ENCODE measurements at regions not wholly inside any gene's neighbourhood (a gene's known extent, or its start where the extent isn't known, plus 50 kb on each side); places are given as distances from the start of the nearest gene placed in this dataset.
"Not testable (repeated sequence)": the region's sequence is repeated elsewhere in the genome, so short reads cannot be mapped to it uniquely, and the experiment has no call there.

GRCh38 chr14:71400871-71401321 lies 493.6 kb downstream of the PCNX1 start:
- Histone ChIP-seq H3K27ac (no peak overlapping the region), H3K36me3 (no peaks in the 10 kb centered on the region), H3K9me3 (no peaks in the 10 kb centered on the region), H3K4me3 (no peak overlapping the region), H3K27me3 (no peaks in the 10 kb centered on the region), H3K4me1 (no peaks in the 10 kb centered on the region)
- no peak for ATAC-seq
- TF ChIP-seq POLR2A (IDR thresholded peaks at IDR 0.05): no peak
- TF ChIP-seq, protein P1, sequence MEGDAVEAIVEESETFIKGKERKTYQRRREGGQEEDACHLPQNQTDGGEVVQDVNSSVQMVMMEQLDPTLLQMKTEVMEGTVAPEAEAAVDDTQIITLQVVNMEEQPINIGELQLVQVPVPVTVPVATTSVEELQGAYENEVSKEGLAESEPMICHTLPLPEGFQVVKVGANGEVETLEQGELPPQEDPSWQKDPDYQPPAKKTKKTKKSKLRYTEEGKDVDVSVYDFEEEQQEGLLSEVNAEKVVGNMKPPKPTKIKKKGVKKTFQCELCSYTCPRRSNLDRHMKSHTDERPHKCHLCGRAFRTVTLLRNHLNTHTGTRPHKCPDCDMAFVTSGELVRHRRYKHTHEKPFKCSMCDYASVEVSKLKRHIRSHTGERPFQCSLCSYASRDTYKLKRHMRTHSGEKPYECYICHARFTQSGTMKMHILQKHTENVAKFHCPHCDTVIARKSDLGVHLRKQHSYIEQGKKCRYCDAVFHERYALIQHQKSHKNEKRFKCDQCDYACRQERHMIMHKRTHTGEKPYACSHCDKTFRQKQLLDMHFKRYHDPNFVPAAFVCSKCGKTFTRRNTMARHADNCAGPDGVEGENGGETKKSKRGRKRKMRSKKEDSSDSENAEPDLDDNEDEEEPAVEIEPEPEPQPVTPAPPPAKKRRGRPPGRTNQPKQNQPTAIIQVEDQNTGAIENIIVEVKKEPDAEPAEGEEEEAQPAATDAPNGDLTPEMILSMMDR (IDR thresholded peaks at IDR 0.05 in 4 of 5, conservative IDR thresholded peaks at IDR 0.05 in 1 of 5): no peak
- no peak for DNase-seq
- in situ Hi-C loops (cut with MboI; ENCODE audit: low sequenced_read_pairs in 4 of 4): no loop called here
- intact Hi-C loops (cut with DNase I; ENCODE audit: low total_unique reads): no loop called here

- in situ Hi-C loops (cut with MboI; ENCODE audit: low sequenced_read_pairs in 4 of 4); H3K27ac ChIP-seq; H3K36me3 ChIP-seq; H3K4me1 ChIP-seq; ATAC-seq; H3K4me3 ChIP-seq; H3K9me3 ChIP-seq; DNase-seq; intact Hi-C loops (cut with DNase I; ENCODE audit: low total_unique reads); H3K27me3 ChIP-seq: not testable (repeated sequence)
Measured at GRCh38 chr14:71402415-71402814, 495.2 kb downstream of the PCNX1 start.

DNA sequence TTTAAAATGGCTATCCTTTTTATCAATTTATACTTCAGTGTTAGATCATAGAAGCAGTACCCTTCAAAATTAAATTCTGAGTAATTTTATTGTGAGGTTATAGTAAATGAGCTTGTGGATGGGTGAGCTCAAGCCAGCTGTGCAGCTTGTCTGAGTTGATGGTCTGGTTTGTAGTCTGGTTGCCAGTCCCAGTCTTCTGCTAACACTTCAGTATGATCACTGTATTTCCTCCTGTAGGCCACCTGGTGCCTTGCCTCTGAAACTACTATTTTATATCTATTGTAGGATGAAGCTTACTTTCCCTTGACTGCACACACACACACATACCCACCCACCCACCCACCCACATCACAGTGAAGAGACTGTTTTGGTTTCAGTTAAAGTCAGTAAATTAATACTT lies 496.4 kb downstream of the PCNX1 start:
- ATAC-seq: no peak
- in situ Hi-C loops (cut with MboI; ENCODE audit: low sequenced_read_pairs in 4 of 4) (no loop called here), intact Hi-C loops (cut with DNase I; ENCODE audit: low total_unique reads) (no loop called here)

DNA sequence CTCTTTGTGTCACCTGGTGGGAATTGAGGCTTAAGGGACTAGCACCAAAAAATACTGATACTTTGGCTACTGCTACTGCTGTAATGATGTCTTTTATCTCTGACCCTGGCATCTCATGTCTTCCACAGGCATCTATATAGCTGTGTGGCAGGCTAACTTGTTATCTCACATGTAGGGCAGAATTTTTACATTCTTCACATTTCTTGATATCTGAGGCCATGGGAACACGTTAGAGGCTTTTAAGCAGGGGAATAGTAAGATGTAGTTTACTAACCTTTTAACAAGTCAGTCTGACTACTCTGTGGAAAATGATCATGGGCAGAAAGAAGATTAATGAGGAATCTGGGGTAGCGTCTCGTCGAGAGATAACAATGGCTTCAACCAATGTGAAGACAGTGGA lies 498.4 kb downstream of the PCNX1 start:
- Histone ChIP-seq H3K27ac (no peak overlapping the region), H3K36me3 (no peaks in the 10 kb centered on the region), H3K9me3 (no peaks in the 10 kb centered on the region), H3K27me3 (no peaks in the 10 kb centered on the region), H3K4me1 (no peaks in the 10 kb centered on the region), H3K4me3 (no peak overlapping the region)
- TF ChIP-seq POLR2A (IDR thresholded peaks at IDR 0.05): no peak
- TF ChIP-seq, protein P1 (IDR thresholded peaks at IDR 0.05 in 4 of 5, conservative IDR thresholded peaks at IDR 0.05 in 1 of 5): no peak
- ATAC-seq: no peak
- in situ Hi-C loops (cut with MboI; ENCODE audit: low sequenced_read_pairs in 4 of 4) (no loop called here), intact Hi-C loops (cut with DNase I; ENCODE audit: low total_unique reads) (no loop called here)
- DNase-seq: no peak

More for the DNA sequence above, 496.4 kb downstream of the PCNX1 start:
- Histone ChIP-seq H3K27me3 (no peaks in the 10 kb centered on the region), H3K4me3 (no peak overlapping the region), H3K9me3 (no peaks in the 10 kb centered on the region), H3K36me3 (no peaks in the 10 kb centered on the region), H3K4me1 (no peaks in the 10 kb centered on the region), H3K27ac (no peak overlapping the region)
- DNase-seq: no peak
- no peak for TF ChIP-seq POLR2A (IDR thresholded peaks at IDR 0.05)
- TF ChIP-seq, protein P1 (IDR thresholded peaks at IDR 0.05 in 4 of 5, conservative IDR thresholded peaks at IDR 0.05 in 1 of 5): no peak

- Histone ChIP-seq H3K27ac (no peak overlapping the region), H3K27me3 (no peaks in the 10 kb centered on the region), H3K9me3 (no peaks in the 10 kb centered on the region), H3K4me3 (no peak overlapping the region), H3K4me1 (no peaks in the 10 kb centered on the region), H3K36me3 (no peaks in the 10 kb centered on the region)
- TF ChIP-seq POLR2A (IDR thresholded peaks at IDR 0.05): no peak
- TF ChIP-seq, protein P1 (IDR thresholded peaks at IDR 0.05 in 4 of 5, conservative IDR thresholded peaks at IDR 0.05 in 1 of 5): no peak
- in situ Hi-C loops (cut with MboI; ENCODE audit: low sequenced_read_pairs in 4 of 4) (no loop called here), intact Hi-C loops (cut with DNase I; ENCODE audit: low total_unique reads) (no loop called here)
- ATAC-seq (no peak), DNase-seq (no peak)
Measured at GRCh38 chr14:71408362-71409030, 501.2 kb downstream of the PCNX1 start.

Data from gastrocnemius medialis (tissue), 4 donors.